Loucy (cell line): ENCODE measurements at regions not wholly inside any gene's neighbourhood (a gene's known extent, or its start where the extent isn't known, plus 50 kb on each side); places are given as distances from the start of the nearest gene placed in this dataset.

Experiments
- H2AFZ ChIP-seq: fragments of 200-600 bp; sonication (generic); 2 replicates; pipeline ENCODE4 v1.6.0; 2016; ENCODE audit warnings: antibody characterized with exemption, mild to moderate bottlenecking, low read length, moderate library complexity
- H3F3A ChIP-seq: fragments of 200-600 bp; 2 replicates; pipeline ENCODE4 v1.6.0; 2016; ENCODE audit warnings: antibody characterized with exemption, low read depth, mild to moderate bottlenecking
- H3K27me3 ChIP-seq: fragments of 200-600 bp; sonication (generic); 2 replicates; pipeline ENCODE4 v1.6.1; 2014; ENCODE audit warnings: low read length, mild to moderate bottlenecking; ENCODE audit not compliant: insufficient read depth, poor library complexity, severe bottlenecking
- H3K36me3 ChIP-seq: fragments of 200-600 bp; sonication (generic); 2 replicates; pipeline ENCODE4 v1.6.1; 2016; ENCODE audit warnings: low read length; ENCODE audit not compliant: insufficient read depth
- H3K4me1 ChIP-seq: fragments of 200-600 bp; sonication (generic); 2 replicates; pipeline ENCODE4 v1.5.1; 2014; ENCODE audit warnings: low read length, mild to moderate bottlenecking; ENCODE audit not compliant: insufficient read depth, poor library complexity, severe bottlenecking
- H3K4me2 ChIP-seq: fragments of 200-600 bp; sonication (generic); 2 replicates; pipeline ENCODE4 v1.6.0; 2014; ENCODE audit warnings: antibody characterized with exemption, low read length, low read depth, mild to moderate bottlenecking; ENCODE audit not compliant: poor library complexity, severe bottlenecking
- H3K4me3 ChIP-seq: fragments of 200-600 bp; sonication (generic); 2 replicates; pipeline ENCODE4 v1.5.1; 2014; ENCODE audit warnings: low read length, mild to moderate bottlenecking, mixed read lengths; ENCODE audit not compliant: poor library complexity, severe bottlenecking
- H3K79me2 ChIP-seq: fragments of 200-600 bp; sonication (generic); 2 replicates; pipeline ENCODE4 v1.6.1; 2014; ENCODE audit warnings: low read length; ENCODE audit not compliant: insufficient read depth
- H3K9ac ChIP-seq: fragments of 200-600 bp; sonication (generic); 2 replicates; pipeline ENCODE4 v1.6.0; 2014; ENCODE audit warnings: mild to moderate bottlenecking, low read depth, low read length, moderate library complexity; ENCODE audit not compliant: poor library complexity, severe bottlenecking
- H3K9me2 ChIP-seq: fragments of 200-600 bp; sonication (generic); replicated peaks from 2 replicates; pipeline ENCODE4 v1.6.1; 2016; ENCODE audit warnings: low read depth, low read length, mixed read lengths
- H3K9me3 ChIP-seq: fragments of 200-600 bp; sonication (generic); 2 replicates; pipeline ENCODE4 v1.6.1; 2014; ENCODE audit warnings: mild to moderate bottlenecking, antibody characterized with exemption, low read length, low read depth; ENCODE audit not compliant: insufficient read depth
- H4K20me1 ChIP-seq: fragments of 200-600 bp; sonication (generic); 2 replicates; pipeline ENCODE4 v1.6.0; 2014; ENCODE audit warnings: antibody characterized with exemption, low read length, mild to moderate bottlenecking; ENCODE audit not compliant: insufficient read depth, poor library complexity, severe bottlenecking
- CTCF ChIP-seq: fragments of 200-600 bp; sonication (generic); conservative IDR thresholded peaks from 2 replicates; pipeline ENCODE4 v1.5.1; 2014; ENCODE audit warnings: mild to moderate bottlenecking, antibody characterized with exemption, low read length
- EZH2phosphoT487 ChIP-seq: fragments of 200-600 bp; IDR thresholded peaks from 2 replicates; pipeline ENCODE4 v1.6.1; 2018; ENCODE audit warnings: antibody characterized with exemption, mild to moderate bottlenecking, moderate library complexity, borderline replicate concordance

GRCh38 chr10:106457522-106457921 is 707.0 kb downstream of the SORCS1 start:
- H3K4me1 ChIP-seq, result no peaks in the 10 kb centered on the region
- H3K36me3 ChIP-seq, result no peaks in the 10 kb centered on the region
- no peak overlapping the region for H2AFZ ChIP-seq
- H3K9me3 ChIP-seq, result no peaks in the 10 kb centered on the region
- no peaks in the 10 kb centered on the region for H3K79me2 ChIP-seq
- H3K9me2 ChIP-seq, result no peaks in the 10 kb centered on the region
- no peak overlapping the region for H3K4me3 ChIP-seq
- no peaks in the 10 kb centered on the region for H3K27me3 ChIP-seq
- H4K20me1 ChIP-seq, result no peaks in the 10 kb centered on the region
- no peaks in the 10 kb centered on the region for H3F3A ChIP-seq
- no peak overlapping the region for H3K9ac ChIP-seq
- TF ChIP-seq EZH2phosphoT487 (no peak), CTCF (no peak)
- no peak overlapping the region for H3K4me2 ChIP-seq

GRCh38 chr10:106454233-106454632 is 710.3 kb downstream of the SORCS1 start:
- TF ChIP-seq CTCF (no peak), EZH2phosphoT487 (no peak)
- no peaks in the 10 kb centered on the region for H3F3A ChIP-seq
- no peaks in the 10 kb centered on the region for H3K79me2 ChIP-seq
- H3K9me2 ChIP-seq, result no peaks in the 10 kb centered on the region
- H3K36me3 ChIP-seq, result no peaks in the 10 kb centered on the region
- H2AFZ ChIP-seq, result no peak overlapping the region
- no peak overlapping the region for H3K4me2 ChIP-seq
- H3K9me3 ChIP-seq, result no peaks in the 10 kb centered on the region
- H3K27me3 ChIP-seq, result no peaks in the 10 kb centered on the region
- H3K9ac ChIP-seq, result no peak overlapping the region
- H4K20me1 ChIP-seq, result no peaks in the 10 kb centered on the region
- H3K4me3 ChIP-seq, result no peak overlapping the region
- no peaks in the 10 kb centered on the region for H3K4me1 ChIP-seq

- H3K4me2 ChIP-seq, result no peak overlapping the region
- no peaks in the 10 kb centered on the region for H3K4me1 ChIP-seq
- no peaks in the 10 kb centered on the region for H3K9me2 ChIP-seq
- TF ChIP-seq EZH2phosphoT487, result no peak
- no peak for TF ChIP-seq CTCF
- no peak overlapping the region for H3K9ac ChIP-seq
- no peaks in the 10 kb centered on the region for H3K9me3 ChIP-seq
- no peaks in the 10 kb centered on the region for H3F3A ChIP-seq
- no peaks in the 10 kb centered on the region for H3K79me2 ChIP-seq
- H4K20me1 ChIP-seq, result no peaks in the 10 kb centered on the region
- H3K4me3 ChIP-seq, result no peak overlapping the region
- H3K36me3 ChIP-seq, result no peaks in the 10 kb centered on the region
- no peak overlapping the region for H2AFZ ChIP-seq
- H3K27me3 ChIP-seq, result no peaks in the 10 kb centered on the region
Measured at GRCh38 chr10:106450966-106451365, 713.5 kb downstream of the SORCS1 start.
